RWPE1 (cell line): ENCODE measurements at regions not wholly inside any gene's neighbourhood (a gene's known extent, or its start where the extent isn't known, plus 50 kb on each side); places are given as distances from the start of the nearest gene placed in this dataset.

Experiments used
- CTCF ChIA-PET: fragments of 350-600 bp; sonication (Branson Sonifier 250); formaldehyde crosslinking; extraction: SDS; loops from one replicate; lab custom pipeline; 2021; lab: Yijun Ruan, JAX
- POLR2A ChIA-PET: fragments of 400-600 bp; formaldehyde crosslinking; extraction: SDS; loops from one replicate; lab custom pipeline; 2020; ENCODE audit warnings: antibody characterized with exemption; ENCODE audit not compliant: low non-redundant PET; lab: Yijun Ruan, JAX
- DNase-seq: peaks from one replicate; pipeline ENCODE4 v3.0.0; 2012; ENCODE audit warnings: low spot score
- H3K27ac ChIP-seq: fragments of 450-650 bp; 2 replicates; pipeline ENCODE4 v1.5.1; 2017
- TF ChIP-seq, protein P1 (sequence below): fragments of 450-650 bp; conservative IDR thresholded peaks from 2 replicates; pipeline ENCODE4 v1.5.1; 2017; ENCODE audit warnings: low read depth, mild to moderate bottlenecking

GRCh38 chr3:111314181-111314873 is 227.7 kb upstream of the CD96 start:
- ChIA-PET POLR2A (no interaction called here), CTCF (no interaction called here)
- TF ChIP-seq, protein P1, sequence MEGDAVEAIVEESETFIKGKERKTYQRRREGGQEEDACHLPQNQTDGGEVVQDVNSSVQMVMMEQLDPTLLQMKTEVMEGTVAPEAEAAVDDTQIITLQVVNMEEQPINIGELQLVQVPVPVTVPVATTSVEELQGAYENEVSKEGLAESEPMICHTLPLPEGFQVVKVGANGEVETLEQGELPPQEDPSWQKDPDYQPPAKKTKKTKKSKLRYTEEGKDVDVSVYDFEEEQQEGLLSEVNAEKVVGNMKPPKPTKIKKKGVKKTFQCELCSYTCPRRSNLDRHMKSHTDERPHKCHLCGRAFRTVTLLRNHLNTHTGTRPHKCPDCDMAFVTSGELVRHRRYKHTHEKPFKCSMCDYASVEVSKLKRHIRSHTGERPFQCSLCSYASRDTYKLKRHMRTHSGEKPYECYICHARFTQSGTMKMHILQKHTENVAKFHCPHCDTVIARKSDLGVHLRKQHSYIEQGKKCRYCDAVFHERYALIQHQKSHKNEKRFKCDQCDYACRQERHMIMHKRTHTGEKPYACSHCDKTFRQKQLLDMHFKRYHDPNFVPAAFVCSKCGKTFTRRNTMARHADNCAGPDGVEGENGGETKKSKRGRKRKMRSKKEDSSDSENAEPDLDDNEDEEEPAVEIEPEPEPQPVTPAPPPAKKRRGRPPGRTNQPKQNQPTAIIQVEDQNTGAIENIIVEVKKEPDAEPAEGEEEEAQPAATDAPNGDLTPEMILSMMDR = no peak
- no peak for DNase-seq
- H3K27ac ChIP-seq = no peak overlapping the region

- CTCF ChIA-PET = no interaction called here
- TF ChIP-seq, protein P1 = no peak
- DNase-seq = no peak
- POLR2A ChIA-PET = no interaction called here
- H3K27ac ChIP-seq = no peak overlapping the region
Measured at GRCh38 chr3:111314898-111315297, 227.1 kb upstream of the CD96 start.

GRCh38 chr3:111315930-111316587 is 225.9 kb upstream of the CD96 start:
- CTCF ChIA-PET = interaction anchor here (0.6 to 0.7 kb wide), 2 partner anchors 288 to 1901 kb away, joined by 3 read pairs; no protein-coding TSS in a partner anchor
- POLR2A ChIA-PET = no interaction called here
- TF ChIP-seq, protein P1 = no peak
- H3K27ac ChIP-seq = no peak overlapping the region
- DNase-seq = no peak

DNA sequence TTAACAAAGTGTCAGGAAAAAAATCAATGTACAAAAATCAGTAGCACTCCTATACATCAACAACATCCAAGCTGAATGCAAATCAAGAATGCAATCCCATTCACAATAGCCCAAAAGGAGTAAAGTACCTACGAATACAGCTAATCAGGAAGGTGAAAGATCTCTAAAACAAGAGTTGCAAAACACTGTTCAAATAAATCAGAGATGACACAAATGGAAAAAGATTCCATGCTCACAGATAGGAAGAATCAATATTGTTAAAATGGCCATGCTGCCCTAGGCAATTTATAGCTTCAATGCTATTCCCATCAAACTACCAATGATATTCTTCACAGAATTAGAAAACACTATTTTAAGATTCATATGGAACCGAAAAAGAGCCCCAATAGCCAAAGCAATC is 223.7 kb upstream of the CD96 start:
- CTCF ChIA-PET = interaction anchor here (0.6 kb wide), 1 partner anchor 185 kb away, joined by 3 read pairs; no protein-coding TSS in a partner anchor
- TF ChIP-seq, protein P1 = no peak
- POLR2A ChIA-PET = no interaction called here
- no peak for DNase-seq
- H3K27ac ChIP-seq = no peak overlapping the region

DNA sequence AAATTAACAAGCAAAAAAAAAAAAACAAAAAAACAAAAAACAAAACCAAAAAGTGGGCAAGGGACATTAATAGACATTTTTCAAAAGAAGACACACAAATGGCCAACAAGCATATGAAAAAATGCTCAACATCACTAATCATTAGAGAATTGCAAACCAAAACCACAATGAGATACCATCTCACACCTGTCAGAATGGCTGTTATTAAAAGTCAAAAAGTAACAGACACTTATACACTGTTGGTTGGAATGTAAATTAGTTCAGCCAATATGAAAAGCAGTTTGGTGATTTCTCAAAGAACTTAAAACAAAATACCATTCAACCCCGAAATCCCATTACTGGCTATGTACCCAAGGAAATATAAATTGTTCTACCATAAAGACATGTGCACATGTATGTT is 222.4 kb upstream of the CD96 start:
- no peak overlapping the region for H3K27ac ChIP-seq
- CTCF ChIA-PET = no interaction called here
- DNase-seq = no peak
- POLR2A ChIA-PET = no interaction called here
- TF ChIP-seq, protein P1 = no peak

DNA sequence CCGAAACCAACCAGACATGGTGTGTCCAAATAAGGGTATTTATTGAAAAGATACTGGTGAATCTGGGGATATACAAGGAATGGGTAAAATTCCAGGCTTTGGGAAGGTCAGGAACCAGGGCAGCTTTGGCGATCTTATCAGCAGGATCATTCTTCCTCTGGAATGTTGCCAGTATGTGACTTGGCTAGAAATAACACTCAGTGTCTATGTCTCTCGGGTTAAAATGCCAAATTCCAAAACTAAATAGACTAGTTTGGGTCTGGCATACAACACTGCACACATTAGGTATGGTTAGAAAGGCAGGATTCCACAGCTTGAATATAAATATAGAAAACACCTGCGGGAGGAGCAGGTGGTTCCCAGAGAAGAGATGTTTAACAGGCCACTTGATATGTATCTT is 220.2 kb upstream of the CD96 start:
- TF ChIP-seq, protein P1 = no peak
- H3K27ac ChIP-seq = no peak overlapping the region
- no peak for DNase-seq
- ChIA-PET POLR2A (no interaction called here), CTCF (no interaction called here)
